ENCODE measurements at regions not wholly inside any gene's neighbourhood (a gene's known extent, or its start where the extent isn't known, plus 50 kb on each side); places are given as distances from the start of the nearest gene placed in this dataset.

GRCh38 chr3:102074946-102075345, 225.6 kb downstream of the NFKBIZ start:
- no peaks in the 10 kb centered on the region for H3K36me3 ChIP-seq (ENCODE audit: low read depth, missing control alignments)
- no peak for TF ChIP-seq CTCF (IDR thresholded peaks at IDR 0.05)
- TF ChIP-seq POLR2A (IDR thresholded peaks at IDR 0.05), result no peak
- H3K4me1 ChIP-seq, result no peaks in the 10 kb centered on the region
- no peak for DNase-seq
- H3K4me3 ChIP-seq, result no peak overlapping the region
- H3K27ac ChIP-seq, result no peak overlapping the region
- intact Hi-C loops (cut with DNase I; ENCODE audit: low total_unique reads), result no loop called here
- H3K9me3 ChIP-seq, result no peaks in the 10 kb centered on the region
- no peaks in the 10 kb centered on the region for H3K27me3 ChIP-seq

GRCh38 chr3:102078401-102078800, 229.1 kb downstream of the NFKBIZ start:
- no peak for DNase-seq
- H3K36me3 ChIP-seq (ENCODE audit: low read depth, missing control alignments), result no peaks in the 10 kb centered on the region
- WGBS, 2 donors, result 84 to 85% methylated on average over 3 of the region's 3 CpGs
- TF ChIP-seq CTCF (IDR thresholded peaks at IDR 0.05) (no peak), POLR2A (IDR thresholded peaks at IDR 0.05) (no peak)
- no peak overlapping the region for H3K27ac ChIP-seq
- intact Hi-C loops (cut with DNase I; ENCODE audit: low total_unique reads), result no loop called here
- H3K9me3 ChIP-seq, result no peaks in the 10 kb centered on the region
- no peak overlapping the region for H3K4me3 ChIP-seq
- no peaks in the 10 kb centered on the region for H3K4me1 ChIP-seq
- H3K27me3 ChIP-seq, result no peaks in the 10 kb centered on the region

GRCh38 chr3:102078854-102079808, 229.8 kb downstream of the NFKBIZ start:
- intact Hi-C loops (cut with DNase I; ENCODE audit: low total_unique reads), result no loop called here

GRCh38 chr3:102079809-102080197, 230.5 kb downstream of the NFKBIZ start:
- Histone ChIP-seq H3K27me3 (no peaks in the 10 kb centered on the region), H3K27ac (no peak overlapping the region), H3K36me3 (ENCODE audit: low read depth, missing control alignments) (no peaks in the 10 kb centered on the region), H3K4me3 (no peak overlapping the region), H3K4me1 (no peaks in the 10 kb centered on the region), H3K9me3 (no peaks in the 10 kb centered on the region)
- intact Hi-C loops (cut with DNase I; ENCODE audit: low total_unique reads), result no loop called here
- 93 to 100% methylated on average over 2 of the region's 2 CpGs for WGBS, 2 donors
- TF ChIP-seq CTCF (IDR thresholded peaks at IDR 0.05), result no peak
- no peak for TF ChIP-seq POLR2A (IDR thresholded peaks at IDR 0.05)
- DNase-seq, result no peak

More at GRCh38 chr3:102078854-102079808, 229.8 kb downstream of the NFKBIZ start:
- no peak for DNase-seq
- no peaks in the 10 kb centered on the region for H3K4me1 ChIP-seq
- no peak overlapping the region for H3K4me3 ChIP-seq
- TF ChIP-seq CTCF (IDR thresholded peaks at IDR 0.05) (no peak), POLR2A (IDR thresholded peaks at IDR 0.05) (no peak)
- H3K36me3 ChIP-seq (ENCODE audit: low read depth, missing control alignments), result no peaks in the 10 kb centered on the region
- H3K27ac ChIP-seq, result no peak overlapping the region
- no peaks in the 10 kb centered on the region for H3K9me3 ChIP-seq
- H3K27me3 ChIP-seq, result no peaks in the 10 kb centered on the region
- 65% methylated on average over 8 of the region's 8 CpGs for WGBS, 2 donors
